ENCODE measurements at regions not wholly inside any gene's neighbourhood (a gene's known extent, or its start where the extent isn't known, plus 50 kb on each side); places are given as distances from the start of the nearest gene placed in this dataset.

- Histone ChIP-seq H2BK5ac (ENCODE audit: insufficient read length, low read length) (no peak overlapping the region), H2BK12ac (ENCODE audit: insufficient read length, low read depth, low read length) (no peak overlapping the region), H4K8ac (replicated peaks; ENCODE audit: insufficient read length, low read depth, low read length) (no peak overlapping the region), H3K9ac (ENCODE audit: extremely low read depth, insufficient read length, low read length) (no peak overlapping the region), H3K23me2 (ENCODE audit: insufficient read length, low read depth, low read length, poor library complexity, severe bottlenecking) (no peaks in the 10 kb centered on the region), H3K18ac (ENCODE audit: insufficient read length, low read depth, low read length) (no peak overlapping the region), H3K56ac (ENCODE audit: insufficient read length, low read depth, low read length) (no peak overlapping the region), H4K91ac (ENCODE audit: insufficient read length, low read depth, low read length) (no peak overlapping the region), H3K27ac (ENCODE audit: insufficient read length, low read depth, low read length) (no peak overlapping the region), H4K5ac (ENCODE audit: insufficient read length, low read depth, low read length) (no peak overlapping the region), H3K23ac (ENCODE audit: insufficient read length, low read depth, low read length) (no peak overlapping the region), H2BK15ac (ENCODE audit: low read depth, low read length) (no peak overlapping the region), H2AFZ (ENCODE audit: low read length) (no peak overlapping the region), H4K20me1 (ENCODE audit: control insufficient read depth, insufficient read depth, insufficient read length) (no peaks in the 10 kb centered on the region), H3K27me3 (ENCODE audit: insufficient read depth, low read length) (no peaks in the 10 kb centered on the region), H3K14ac (ENCODE audit: insufficient read depth, low read length) (no peak overlapping the region), H3T11ph (ENCODE audit: low read length) (no peak overlapping the region), H3K4me2 (ENCODE audit: insufficient read depth, insufficient read length, low read length) (no peak overlapping the region), H2BK20ac (ENCODE audit: low read depth, low read length, poor library complexity, severe bottlenecking) (no peak overlapping the region), H3K4ac (ENCODE audit: low read depth, low read length) (no peak overlapping the region), H2BK120ac (ENCODE audit: low read depth, low read length, poor library complexity, severe bottlenecking) (no peak overlapping the region), H2AK5ac (ENCODE audit: insufficient read length, low read length) (no peak overlapping the region), H3K79me2 (ENCODE audit: insufficient read depth, low read length) (no peaks in the 10 kb centered on the region), H3K4me1 (ENCODE audit: insufficient read depth, low read length) (no peaks in the 10 kb centered on the region), H3K79me1 (ENCODE audit: insufficient read depth, low read depth, low read length, poor library complexity, severe bottlenecking) (no peaks in the 10 kb centered on the region), H3K9me3 (ENCODE audit: control insufficient read depth, low read depth, low read length) (no peaks in the 10 kb centered on the region)
- no peak for DNase-seq
- no peak overlapping the region for H3K4me3 Mint-ChIP-seq
- WGBS (ENCODE audit: extremely low coverage, insufficient read length, low lambda C conversion rate) = no CpG with 5 or more reads among the region's 1 CpG
- H3K4me1 Mint-ChIP-seq = no peaks in the 10 kb centered on the region
- no peak for TF ChIP-seq CTCF (conservative IDR thresholded peaks at IDR 0.05)
- no peaks in the 10 kb centered on the region for H3K36me3 Mint-ChIP-seq (ENCODE audit: insufficient read depth in 1 of 3, low read depth in 3 of 3)
- H3K27ac Mint-ChIP-seq = no peak overlapping the region
- H3K9me3 Mint-ChIP-seq = no peaks in the 10 kb centered on the region
- H3K27me3 Mint-ChIP-seq (ENCODE audit: low read depth) = no peaks in the 10 kb centered on the region
Observed at GRCh38 chr2:196226707-196227065, 55.3 kb upstream of the STK17B start.

Data from H9 (cell line).